Activated T-cell treated with anti-CD3 and anti-CD28 coated beads, Interleukin-2, amount 50 U/mL, for 4 hours (primary cell): ENCODE measurements at regions not wholly inside any gene's neighbourhood (a gene's known extent, or its start where the extent isn't known, plus 50 kb on each side); places are given as distances from the start of the nearest gene placed in this dataset.

Experiments
- ATAC-seq, 2 donors: fragments of 200-7000 bp; cut with Tn5 transposase; one replicate each; pipeline ENCODE4 v1.10.0; 2021
- DNase-seq: peaks from one replicate; pipeline ENCODE4 v3.0.0-alpha.2; 2020
- H3K27me3 Mint-ChIP-seq: one replicate; pipeline ENCODE4 v1.8.0; 2021; ENCODE audit warnings: low read depth, mixed read lengths
- H3K36me3 Mint-ChIP-seq: one replicate; pipeline ENCODE4 v1.8.0; 2022; ENCODE audit warnings: mixed read lengths; ENCODE audit not compliant: insufficient read depth
- H3K4me1 Mint-ChIP-seq: one replicate; pipeline ENCODE4 v1.8.0; 2021; ENCODE audit warnings: low read depth, mixed read lengths
- H3K4me3 Mint-ChIP-seq: one replicate; pipeline ENCODE4 v1.8.0; 2021; ENCODE audit warnings: mild to moderate bottlenecking, moderate library complexity, mixed read lengths
- H3K9me3 Mint-ChIP-seq: one replicate; pipeline ENCODE4 v1.8.0; 2021; ENCODE audit warnings: mixed read lengths

- Mint-ChIP-seq H3K9me3 (peaks cover 6% of the 10 kb centered on the region), H3K36me3 (no peaks in the 10 kb centered on the region), H3K4me3 (no peak overlapping the region), H3K27me3 (no peaks in the 10 kb centered on the region), H3K4me1 (no peaks in the 10 kb centered on the region)
- ATAC-seq (no peak), DNase-seq (no peak)
Observed at GRCh38 chr21:27122686-27123085, 155.8 kb upstream of the ADAMTS5 start.

DNA sequence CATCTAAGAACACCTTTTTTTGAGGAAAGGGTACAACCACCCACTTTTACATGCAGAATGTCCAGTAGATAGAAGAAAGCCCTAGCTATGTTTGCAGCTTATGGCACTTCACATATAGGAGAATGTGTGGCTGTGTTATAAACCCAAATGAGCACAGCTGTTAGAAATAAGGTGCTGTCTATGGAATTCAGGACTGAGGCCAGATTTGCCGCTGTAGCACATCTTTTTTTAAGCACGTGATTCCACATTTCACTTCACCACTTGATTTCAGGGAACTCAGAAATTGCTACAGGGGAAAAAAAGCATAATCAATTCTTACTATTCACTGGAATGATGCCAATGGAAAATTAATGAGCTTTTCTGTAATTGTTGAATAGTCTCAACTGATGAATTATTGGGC is 147.2 kb upstream of the ADAMTS5 start:
- Mint-ChIP-seq H3K27me3 (no peaks in the 10 kb centered on the region), H3K36me3 (no peaks in the 10 kb centered on the region), H3K4me1 (no peaks in the 10 kb centered on the region), H3K4me3 (no peak overlapping the region), H3K9me3 (peaks cover 11% of the 10 kb centered on the region)
- no peak for DNase-seq
- ATAC-seq: no peak

GRCh38 chr21:27112186-27112585 is 145.3 kb upstream of the ADAMTS5 start:
- Mint-ChIP-seq H3K36me3 (no peaks in the 10 kb centered on the region), H3K27me3 (no peaks in the 10 kb centered on the region), H3K4me1 (no peaks in the 10 kb centered on the region), H3K4me3 (no peak overlapping the region), H3K9me3 (peaks cover 8% of the 10 kb centered on the region)
- ATAC-seq: no peak
- no peak for DNase-seq

DNA sequence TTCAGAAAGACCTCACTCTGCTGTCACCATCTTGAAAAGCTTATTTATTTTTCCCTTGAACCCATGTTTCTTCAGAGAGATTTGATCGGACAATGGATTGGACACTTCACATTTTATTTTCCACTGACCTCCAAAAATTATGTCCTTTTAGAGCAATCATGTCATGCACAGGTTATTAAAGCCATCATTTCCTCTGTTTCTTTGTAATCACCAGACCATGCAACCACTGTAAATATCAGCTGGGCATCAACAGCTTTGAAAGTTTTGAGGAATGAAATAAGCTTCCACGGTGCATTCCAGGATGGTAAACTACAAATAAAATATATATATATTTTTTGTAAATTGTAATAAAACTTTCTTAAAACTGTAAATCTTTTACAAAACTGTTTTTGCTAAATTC is 144.1 kb upstream of the ADAMTS5 start:
- DNase-seq (no peak), ATAC-seq (no peak)
- H3K27me3 Mint-ChIP-seq: no peaks in the 10 kb centered on the region
- no peak overlapping the region for H3K4me3 Mint-ChIP-seq
- peaks cover 8% of the 10 kb centered on the region for H3K9me3 Mint-ChIP-seq
- no peaks in the 10 kb centered on the region for H3K36me3 Mint-ChIP-seq
- H3K4me1 Mint-ChIP-seq: no peaks in the 10 kb centered on the region

GRCh38 chr21:27108701-27109100 is 141.8 kb upstream of the ADAMTS5 start:
- Mint-ChIP-seq H3K9me3 (peaks cover 5% of the 10 kb centered on the region), H3K4me3 (no peak overlapping the region), H3K27me3 (no peaks in the 10 kb centered on the region), H3K36me3 (no peaks in the 10 kb centered on the region), H3K4me1 (no peaks in the 10 kb centered on the region)
- ATAC-seq (no peak), DNase-seq (no peak)

DNA sequence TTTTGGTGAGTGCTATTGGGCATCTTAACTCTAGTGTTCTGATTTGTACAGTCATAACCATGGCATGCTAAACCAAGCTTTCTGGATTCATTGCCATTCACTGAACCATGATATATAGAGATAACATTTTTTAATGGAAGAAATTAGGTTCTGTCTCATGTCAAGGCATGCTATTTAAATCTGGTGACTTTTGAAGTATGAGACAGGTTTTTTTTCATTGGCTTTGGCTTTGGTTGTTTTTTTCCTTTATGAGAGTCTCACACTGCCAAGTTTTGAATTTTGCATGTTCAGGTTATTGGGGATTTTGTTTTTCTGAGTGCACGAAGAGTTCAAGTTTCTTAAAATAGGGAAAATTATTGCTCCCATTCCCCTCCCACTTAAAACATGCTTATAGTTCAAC is 141.3 kb upstream of the ADAMTS5 start:
- H3K27me3 Mint-ChIP-seq: no peaks in the 10 kb centered on the region
- ATAC-seq (no peak), DNase-seq (no peak)
- no peaks in the 10 kb centered on the region for H3K4me1 Mint-ChIP-seq
- no peaks in the 10 kb centered on the region for H3K36me3 Mint-ChIP-seq
- H3K9me3 Mint-ChIP-seq: peaks cover 5% of the 10 kb centered on the region
- H3K4me3 Mint-ChIP-seq: no peak overlapping the region

GRCh38 chr21:27104846-27105431 is 138.1 kb upstream of the ADAMTS5 start:
- Mint-ChIP-seq H3K27me3 (no peaks in the 10 kb centered on the region), H3K9me3 (peaks cover 12% of the 10 kb centered on the region), H3K36me3 (no peaks in the 10 kb centered on the region), H3K4me1 (no peaks in the 10 kb centered on the region), H3K4me3 (no peak overlapping the region)
- ATAC-seq (no peak), DNase-seq (no peak)

GRCh38 chr21:27103768-27104167 is 136.9 kb upstream of the ADAMTS5 start:
- Mint-ChIP-seq H3K4me3 (no peak overlapping the region), H3K27me3 (no peaks in the 10 kb centered on the region), H3K36me3 (no peaks in the 10 kb centered on the region), H3K4me1 (no peaks in the 10 kb centered on the region), H3K9me3 (peaks cover 8% of the 10 kb centered on the region)
- ATAC-seq (no peak), DNase-seq (no peak)

GRCh38 chr21:27101523-27101922 is 134.6 kb upstream of the ADAMTS5 start:
- ATAC-seq (no peak), DNase-seq (no peak)
- H3K4me1 Mint-ChIP-seq: no peaks in the 10 kb centered on the region
- H3K4me3 Mint-ChIP-seq: no peak overlapping the region
- H3K9me3 Mint-ChIP-seq: peaks cover 11% of the 10 kb centered on the region
- no peaks in the 10 kb centered on the region for H3K36me3 Mint-ChIP-seq
- H3K27me3 Mint-ChIP-seq: no peaks in the 10 kb centered on the region

- H3K4me3 Mint-ChIP-seq: no peak overlapping the region
- H3K4me1 Mint-ChIP-seq: no peaks in the 10 kb centered on the region
- ATAC-seq (no peak), DNase-seq (no peak)
- H3K9me3 Mint-ChIP-seq: peaks cover 3% of the 10 kb centered on the region
- H3K27me3 Mint-ChIP-seq: no peaks in the 10 kb centered on the region
- no peaks in the 10 kb centered on the region for H3K36me3 Mint-ChIP-seq
Observed at GRCh38 chr21:27094184-27094948, 127.5 kb upstream of the ADAMTS5 start.

- Mint-ChIP-seq H3K27me3 (no peaks in the 10 kb centered on the region), H3K4me1 (no peaks in the 10 kb centered on the region)
Observed at GRCh38 chr21:27086630-27087029, 119.7 kb upstream of the ADAMTS5 start.

GRCh38 chr21:27086186-27086585 is 119.3 kb upstream of the ADAMTS5 start:
- no peak for ATAC-seq
- no peaks in the 10 kb centered on the region for H3K27me3 Mint-ChIP-seq
- no peak overlapping the region for H3K4me3 Mint-ChIP-seq
- no peaks in the 10 kb centered on the region for H3K36me3 Mint-ChIP-seq
- H3K4me1 Mint-ChIP-seq: no peaks in the 10 kb centered on the region
- DNase-seq: no peak
- no peaks in the 10 kb centered on the region for H3K9me3 Mint-ChIP-seq

More at GRCh38 chr21:27086630-27087029, 119.7 kb upstream of the ADAMTS5 start:
- no peak overlapping the region for H3K4me3 Mint-ChIP-seq
- ATAC-seq: no peak
- H3K9me3 Mint-ChIP-seq: no peaks in the 10 kb centered on the region
- H3K36me3 Mint-ChIP-seq: no peaks in the 10 kb centered on the region
- DNase-seq: no peak

DNA sequence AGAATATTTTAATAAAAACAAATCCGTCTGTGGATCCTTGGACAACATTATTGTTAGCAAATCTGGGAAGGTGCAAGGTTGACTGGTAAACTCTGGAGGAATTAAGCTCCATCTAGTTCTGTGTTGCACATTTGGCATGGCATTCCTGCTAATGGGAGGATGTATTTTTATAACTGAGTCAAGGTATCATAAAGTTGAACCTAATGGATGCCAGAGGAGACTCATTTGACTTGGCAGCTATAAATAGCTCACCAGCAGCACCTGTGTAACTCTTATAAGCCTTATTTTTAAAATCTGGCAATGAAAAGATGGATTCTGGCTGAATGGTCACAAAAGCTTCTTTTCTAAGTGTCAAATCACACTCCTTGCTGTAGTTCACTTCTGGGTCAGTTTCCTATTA is 118.5 kb upstream of the ADAMTS5 start:
- no peaks in the 10 kb centered on the region for H3K36me3 Mint-ChIP-seq
- H3K27me3 Mint-ChIP-seq: no peaks in the 10 kb centered on the region
- ATAC-seq (no peak), DNase-seq (no peak)
- H3K9me3 Mint-ChIP-seq: no peaks in the 10 kb centered on the region
- no peaks in the 10 kb centered on the region for H3K4me1 Mint-ChIP-seq
- H3K4me3 Mint-ChIP-seq: no peak overlapping the region

DNA sequence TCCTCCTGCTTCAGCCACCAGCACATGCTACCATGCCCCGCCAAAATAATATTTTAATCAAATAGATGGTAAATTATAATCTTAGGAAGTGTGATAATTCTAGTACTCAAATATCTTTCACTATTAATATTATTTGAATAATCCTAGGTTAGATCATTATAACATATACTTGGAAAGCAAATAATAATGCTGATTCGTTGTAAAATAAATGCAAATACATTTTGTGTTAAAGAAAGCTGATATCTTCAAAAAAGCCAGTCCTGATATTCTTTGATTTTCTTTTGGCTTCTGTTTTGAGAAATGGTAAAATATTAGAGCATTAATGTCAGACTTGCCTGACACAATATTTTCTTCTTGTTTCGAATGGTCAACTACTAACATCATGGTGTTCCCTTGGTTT is 116.3 kb upstream of the ADAMTS5 start:
- no peaks in the 10 kb centered on the region for H3K4me1 Mint-ChIP-seq
- H3K27me3 Mint-ChIP-seq: no peaks in the 10 kb centered on the region
- no peaks in the 10 kb centered on the region for H3K36me3 Mint-ChIP-seq
- H3K4me3 Mint-ChIP-seq: no peak overlapping the region
- peaks cover 8% of the 10 kb centered on the region for H3K9me3 Mint-ChIP-seq
- no peak for ATAC-seq
- no peak for DNase-seq

DNA sequence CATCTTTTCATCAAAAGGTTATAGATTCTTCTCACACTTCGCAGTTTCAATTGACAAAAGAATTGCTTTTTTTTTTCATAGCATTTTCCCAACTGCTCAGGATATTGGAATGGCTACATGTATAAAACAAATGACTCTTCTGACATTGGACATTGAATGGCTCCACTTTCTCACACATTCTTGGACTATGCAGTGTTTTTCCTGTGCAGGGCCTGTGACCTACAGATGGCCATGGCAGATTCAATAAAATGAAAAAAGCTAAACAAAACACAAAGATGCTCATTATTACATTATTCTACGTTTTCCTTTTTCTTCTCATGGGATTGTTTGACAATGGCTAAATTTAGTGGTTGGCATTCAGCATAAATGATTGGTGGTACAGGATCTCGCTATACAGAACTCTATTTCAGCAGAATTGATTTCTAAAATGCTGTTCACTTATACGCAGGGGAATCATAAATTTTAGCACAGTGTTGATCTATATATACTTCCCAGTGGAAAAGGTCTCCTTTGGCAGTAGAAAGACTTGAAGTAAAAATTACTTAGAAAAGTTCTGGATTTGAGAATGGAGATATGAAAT is 115.6 kb upstream of the ADAMTS5 start:
- DNase-seq: no peak
- Mint-ChIP-seq H3K4me1 (no peaks in the 10 kb centered on the region), H3K9me3 (peaks cover 8% of the 10 kb centered on the region), H3K27me3 (no peaks in the 10 kb centered on the region), H3K36me3 (no peaks in the 10 kb centered on the region), H3K4me3 (no peak overlapping the region)
- no peak for ATAC-seq
